MG63 (cell line): ENCODE measurements at regions not wholly inside any gene's neighbourhood (a gene's known extent, or its start where the extent isn't known, plus 50 kb on each side); places are given as distances from the start of the nearest gene placed in this dataset.
"Not testable (repeated sequence)": the region's sequence is repeated elsewhere in the genome, so short reads cannot be mapped to it uniquely, and the experiment has no call there.

ENCODE experiments used
- DNase-seq: peaks from one replicate; pipeline ENCODE4 v3.0.0-alpha.2; 2020
- H3K27me3 ChIP-seq: fragments of 250-450 bp; sonication (Bioruptor Pico); 2 replicates; pipeline ENCODE4 v1.5.1; 2020; ENCODE audit warnings: mild to moderate bottlenecking, moderate library complexity
- H3K36me3 ChIP-seq: fragments of 250-450 bp; sonication (Bioruptor Pico); 2 replicates; pipeline ENCODE4 v1.5.1; 2020; ENCODE audit warnings: mild to moderate bottlenecking, moderate library complexity
- H3K4me3 ChIP-seq: fragments of 250-450 bp; sonication (Bioruptor Pico); 2 replicates; pipeline ENCODE4 v1.5.1; 2020; ENCODE audit warnings: mild to moderate bottlenecking, moderate library complexity
- H3K9me3 ChIP-seq: fragments of 250-450 bp; sonication (Bioruptor Pico); 2 replicates; pipeline ENCODE4 v1.5.1; 2020; ENCODE audit warnings: mild to moderate bottlenecking, moderate library complexity

GRCh38 chr18:43341014-43341413, 63.7 kb upstream of the SYT4 start:
- Histone ChIP-seq H3K9me3 (no peaks in the 10 kb centered on the region), H3K4me3 (no peak overlapping the region), H3K27me3 (no peaks in the 10 kb centered on the region), H3K36me3 (no peaks in the 10 kb centered on the region)
- DNase-seq = no peak

- no peaks in the 10 kb centered on the region for H3K36me3 ChIP-seq
- no peak for DNase-seq
These were observed 72.9 kb upstream of the SYT4 start for GRCh38 chr18:43350176-43350575.

GRCh38 chr18:43364535-43364934, 87.2 kb upstream of the SYT4 start:
- Histone ChIP-seq H3K36me3 (no peaks in the 10 kb centered on the region), H3K9me3 (no peaks in the 10 kb centered on the region), H3K4me3 (no peak overlapping the region), H3K27me3 (no peaks in the 10 kb centered on the region)
- no peak for DNase-seq

More at GRCh38 chr18:43350176-43350575, 72.9 kb upstream of the SYT4 start:
- Histone ChIP-seq H3K27me3 (no peaks in the 10 kb centered on the region), H3K9me3 (no peaks in the 10 kb centered on the region), H3K4me3 (no peak overlapping the region)

GRCh38 chr18:43367895-43368294, 90.6 kb upstream of the SYT4 start:
- DNase-seq = no peak
- no peak overlapping the region for H3K4me3 ChIP-seq
- no peaks in the 10 kb centered on the region for H3K27me3 ChIP-seq
- H3K36me3 ChIP-seq = no peaks in the 10 kb centered on the region
- no peaks in the 10 kb centered on the region for H3K9me3 ChIP-seq

- not testable (repeated sequence) for H3K36me3 ChIP-seq, H3K4me3 ChIP-seq, H3K27me3 ChIP-seq, H3K9me3 ChIP-seq, DNase-seq
These were observed 92.0 kb upstream of the SYT4 start for GRCh38 chr18:43369311-43369710.

- DNase-seq = no peak
- Histone ChIP-seq H3K4me3 (no peak overlapping the region), H3K9me3 (no peaks in the 10 kb centered on the region), H3K27me3 (no peaks in the 10 kb centered on the region), H3K36me3 (no peaks in the 10 kb centered on the region)
These were observed 95.5 kb upstream of the SYT4 start for GRCh38 chr18:43372773-43373172.

- no peak overlapping the region for H3K4me3 ChIP-seq
- no peaks in the 10 kb centered on the region for H3K27me3 ChIP-seq
- no peaks in the 10 kb centered on the region for H3K9me3 ChIP-seq
- DNase-seq = no peak
- no peaks in the 10 kb centered on the region for H3K36me3 ChIP-seq
These were observed 102.9 kb upstream of the SYT4 start for GRCh38 chr18:43380104-43380672.

GRCh38 chr18:43382641-43383403, 105.5 kb upstream of the SYT4 start:
- no peaks in the 10 kb centered on the region for H3K36me3 ChIP-seq
- no peak overlapping the region for H3K4me3 ChIP-seq
- H3K27me3 ChIP-seq = no peaks in the 10 kb centered on the region
- DNase-seq = no peak
- no peaks in the 10 kb centered on the region for H3K9me3 ChIP-seq

GRCh38 chr18:43389163-43389562, 111.9 kb upstream of the SYT4 start:
- H3K27me3 ChIP-seq = no peaks in the 10 kb centered on the region
- no peak overlapping the region for H3K4me3 ChIP-seq
- DNase-seq = no peak
- no peaks in the 10 kb centered on the region for H3K36me3 ChIP-seq
- no peaks in the 10 kb centered on the region for H3K9me3 ChIP-seq

- H3K27me3 ChIP-seq = no peaks in the 10 kb centered on the region
- DNase-seq = no peak
- H3K36me3 ChIP-seq = no peaks in the 10 kb centered on the region
- H3K4me3 ChIP-seq = no peak overlapping the region
- H3K9me3 ChIP-seq = no peaks in the 10 kb centered on the region
These were observed 114.9 kb upstream of the SYT4 start for GRCh38 chr18:43392168-43392567.

GRCh38 chr18:43393174-43393573, 115.9 kb upstream of the SYT4 start:
- no peaks in the 10 kb centered on the region for H3K9me3 ChIP-seq
- H3K4me3 ChIP-seq = no peak overlapping the region
- DNase-seq = no peak
- H3K36me3 ChIP-seq = no peaks in the 10 kb centered on the region
- H3K27me3 ChIP-seq = no peaks in the 10 kb centered on the region

- DNase-seq = no peak
- H3K27me3 ChIP-seq = no peaks in the 10 kb centered on the region
These were observed 119.0 kb upstream of the SYT4 start for GRCh38 chr18:43396266-43396665.

GRCh38 chr18:43398601-43399000, 121.3 kb upstream of the SYT4 start:
- Histone ChIP-seq H3K9me3 (no peaks in the 10 kb centered on the region), H3K36me3 (no peaks in the 10 kb centered on the region), H3K27me3 (no peaks in the 10 kb centered on the region), H3K4me3 (no peak overlapping the region)
- no peak for DNase-seq

More at GRCh38 chr18:43396266-43396665, 119.0 kb upstream of the SYT4 start:
- Histone ChIP-seq H3K4me3 (no peak overlapping the region), H3K36me3 (no peaks in the 10 kb centered on the region), H3K9me3 (no peaks in the 10 kb centered on the region)

GRCh38 chr18:43405097-43405496, 127.8 kb upstream of the SYT4 start:
- H3K9me3 ChIP-seq = no peaks in the 10 kb centered on the region
- no peak for DNase-seq
- no peaks in the 10 kb centered on the region for H3K27me3 ChIP-seq

GRCh38 chr18:43414006-43414405, 136.7 kb upstream of the SYT4 start:
- Histone ChIP-seq H3K36me3 (no peaks in the 10 kb centered on the region), H3K9me3 (no peaks in the 10 kb centered on the region), H3K27me3 (no peaks in the 10 kb centered on the region; the same call in 1 of the 2 replicates), H3K4me3 (no peak overlapping the region)
- DNase-seq = no peak

More at GRCh38 chr18:43405097-43405496, 127.8 kb upstream of the SYT4 start:
- H3K4me3 ChIP-seq = no peak overlapping the region
- H3K36me3 ChIP-seq = no peaks in the 10 kb centered on the region

- Histone ChIP-seq H3K4me3 (no peak overlapping the region), H3K9me3 (no peaks in the 10 kb centered on the region), H3K27me3 (0 out of 2 replicates have a peak, but pooled peaks cover 2% of the 10 kb centered on the region), H3K36me3 (no peaks in the 10 kb centered on the region)
- no peak for DNase-seq
These were observed 142.8 kb upstream of the SYT4 start for GRCh38 chr18:43420091-43420490.

- Histone ChIP-seq H3K27me3 (0 out of 2 replicates have a peak, but pooled peaks cover 2% of the 10 kb centered on the region), H3K4me3 (no peak overlapping the region), H3K36me3 (no peaks in the 10 kb centered on the region), H3K9me3 (no peaks in the 10 kb centered on the region)
- DNase-seq = no peak
These were observed 143.7 kb upstream of the SYT4 start for GRCh38 chr18:43420950-43421349.

- Histone ChIP-seq H3K4me3 (no peak overlapping the region), H3K36me3 (no peaks in the 10 kb centered on the region), H3K9me3 (no peaks in the 10 kb centered on the region), H3K27me3 (0 out of 2 replicates have a peak, but pooled peaks cover 2% of the 10 kb centered on the region)
- DNase-seq = no peak
These were observed 145.2 kb upstream of the SYT4 start for GRCh38 chr18:43422518-43422917.
